Calu3 (cell line): ENCODE measurements at regions not wholly inside any gene's neighbourhood (a gene's known extent, or its start where the extent isn't known, plus 50 kb on each side); places are given as distances from the start of the nearest gene placed in this dataset.
"Not testable (repeated sequence)": the region's sequence is repeated elsewhere in the genome, so short reads cannot be mapped to it uniquely, and the experiment has no call there.

Experiments
- BruUV-seq: library from RNA; stranded (reverse); fragments of 400-500 nt; replicated peaks from 2 replicates; lab custom pipeline; 2021; lab: Mats Ljungman, UMichigan
- CTCF ChIA-PET: fragments of 300-600 bp; sonication (Branson Sonifier 250); formaldehyde crosslinking; loops from one replicate; lab custom pipeline; 2022; ENCODE audit warnings: antibody characterized with exemption; lab: Charles Lee
- DNase-seq: peaks from one replicate; pipeline ENCODE4 v3.0.0; 2022
- H3K27ac Mint-ChIP-seq: one replicate; pipeline ENCODE4 v1.8.0; 2022; ENCODE audit warnings: mixed read lengths; ENCODE audit not compliant: unreplicated experiment
- H3K27me3 Mint-ChIP-seq: one replicate; pipeline ENCODE4 v1.8.0; 2022; ENCODE audit warnings: mixed read lengths; ENCODE audit not compliant: unreplicated experiment
- H3K36me3 Mint-ChIP-seq: one replicate; pipeline ENCODE4 v1.8.0; 2022; ENCODE audit warnings: mild to moderate bottlenecking, moderate library complexity, mixed read lengths; ENCODE audit not compliant: insufficient read depth, unreplicated experiment
- H3K4me1 Mint-ChIP-seq: one replicate; pipeline ENCODE4 v1.8.0; 2022; ENCODE audit warnings: mild to moderate bottlenecking, low read depth, mixed read lengths; ENCODE audit not compliant: unreplicated experiment
- H3K4me3 Mint-ChIP-seq: one replicate; pipeline ENCODE4 v1.8.0; 2022; ENCODE audit warnings: mild to moderate bottlenecking, low read depth, moderate library complexity, mixed read lengths; ENCODE audit not compliant: unreplicated experiment
- H3K9me3 Mint-ChIP-seq: one replicate; pipeline ENCODE4 v1.8.0; 2022; ENCODE audit warnings: low read depth, mixed read lengths; ENCODE audit not compliant: unreplicated experiment
- CTCF ChIP-seq: fragments of 200-600 bp; IDR thresholded peaks from one replicate; pipeline ENCODE4 v1.8.0; 2022; ENCODE audit warnings: antibody characterized with exemption; ENCODE audit not compliant: unreplicated experiment
- intact Hi-C: fragments of 100-400 bp; cut with micrococcal nuclease; formaldehyde crosslinking; loops from one replicate; pipeline ENCODE4 v1.10.0; 2022; ENCODE audit not compliant: unreplicated experiment

- no peak overlapping the region for H3K27ac Mint-ChIP-seq
- H3K9me3 Mint-ChIP-seq, result peaks cover 12% of the 10 kb centered on the region
- no peak for TF ChIP-seq CTCF
- intact Hi-C loops, result no loop called here
- no peaks in the 10 kb centered on the region for H3K27me3 Mint-ChIP-seq
- no peaks in the 10 kb centered on the region for H3K36me3 Mint-ChIP-seq
- BruUV-seq, result no TSS peak
- DNase-seq, result no peak
- H3K4me3 Mint-ChIP-seq, result no peak overlapping the region
- no peaks in the 10 kb centered on the region for H3K4me1 Mint-ChIP-seq
- CTCF ChIA-PET, result no interaction called here
Measured at GRCh38 chr7:138249975-138250374, 173.7 kb downstream of the AKR1D1 start.

DNA sequence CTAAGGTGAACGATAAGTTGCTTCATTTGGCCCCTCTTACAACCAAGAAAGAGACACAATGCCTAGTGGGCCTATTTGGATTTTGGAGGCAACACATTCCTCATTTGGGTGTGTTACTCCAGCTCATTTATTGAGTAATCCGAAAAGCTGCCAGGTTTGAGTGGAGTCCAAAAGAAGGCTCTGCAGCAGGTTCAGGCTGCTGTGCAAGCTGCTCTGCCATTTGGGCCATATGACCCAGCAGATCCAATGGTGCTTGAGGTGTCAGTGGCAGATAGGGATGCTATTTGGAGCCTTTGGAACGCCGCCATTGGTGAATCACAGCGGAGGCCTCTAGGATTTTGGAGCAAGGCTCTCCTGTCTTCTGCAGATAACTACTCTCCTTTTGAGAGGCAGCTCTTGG, 176.4 kb downstream of the AKR1D1 start:
- CTCF ChIA-PET, result not testable (repeated sequence)

DNA sequence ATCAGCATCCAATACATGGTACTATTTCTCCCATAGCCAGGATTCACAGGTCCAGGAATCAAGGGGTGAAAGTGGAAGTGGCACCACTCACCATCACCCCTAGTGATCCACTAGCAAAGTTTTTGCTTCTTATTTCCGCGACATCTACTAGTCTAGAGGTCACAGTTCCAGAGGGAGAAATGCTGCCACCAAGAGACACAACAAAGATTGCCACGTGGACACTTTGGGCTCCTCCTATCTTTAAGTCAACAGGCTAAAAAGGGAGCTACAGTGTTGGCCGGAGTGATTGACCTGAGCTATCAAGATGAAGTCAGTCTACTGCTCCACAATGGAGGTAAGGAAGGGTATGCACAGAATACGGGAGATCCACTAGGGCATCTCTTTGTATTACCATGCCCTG, 178.2 kb downstream of the AKR1D1 start:
- H3K4me3 Mint-ChIP-seq, result no peak overlapping the region
- peaks cover 11% of the 10 kb centered on the region for H3K9me3 Mint-ChIP-seq
- H3K27ac Mint-ChIP-seq, result no peak overlapping the region
- no peak for DNase-seq
- CTCF ChIA-PET, result no interaction called here
- H3K4me1 Mint-ChIP-seq, result peaks cover 9% of the 10 kb centered on the region
- H3K27me3 Mint-ChIP-seq, result no peaks in the 10 kb centered on the region
- no TSS peak for BruUV-seq
- H3K36me3 Mint-ChIP-seq, result no peaks in the 10 kb centered on the region
- intact Hi-C loops, result no loop called here
- TF ChIP-seq CTCF, result no peak

More for the DNA sequence above, 176.4 kb downstream of the AKR1D1 start:
- BruUV-seq, DNase-seq, H3K27ac Mint-ChIP-seq, intact Hi-C loops, H3K4me1 Mint-ChIP-seq, H3K36me3 Mint-ChIP-seq, H3K9me3 Mint-ChIP-seq, H3K4me3 Mint-ChIP-seq, H3K27me3 Mint-ChIP-seq: not testable (repeated sequence)

DNA sequence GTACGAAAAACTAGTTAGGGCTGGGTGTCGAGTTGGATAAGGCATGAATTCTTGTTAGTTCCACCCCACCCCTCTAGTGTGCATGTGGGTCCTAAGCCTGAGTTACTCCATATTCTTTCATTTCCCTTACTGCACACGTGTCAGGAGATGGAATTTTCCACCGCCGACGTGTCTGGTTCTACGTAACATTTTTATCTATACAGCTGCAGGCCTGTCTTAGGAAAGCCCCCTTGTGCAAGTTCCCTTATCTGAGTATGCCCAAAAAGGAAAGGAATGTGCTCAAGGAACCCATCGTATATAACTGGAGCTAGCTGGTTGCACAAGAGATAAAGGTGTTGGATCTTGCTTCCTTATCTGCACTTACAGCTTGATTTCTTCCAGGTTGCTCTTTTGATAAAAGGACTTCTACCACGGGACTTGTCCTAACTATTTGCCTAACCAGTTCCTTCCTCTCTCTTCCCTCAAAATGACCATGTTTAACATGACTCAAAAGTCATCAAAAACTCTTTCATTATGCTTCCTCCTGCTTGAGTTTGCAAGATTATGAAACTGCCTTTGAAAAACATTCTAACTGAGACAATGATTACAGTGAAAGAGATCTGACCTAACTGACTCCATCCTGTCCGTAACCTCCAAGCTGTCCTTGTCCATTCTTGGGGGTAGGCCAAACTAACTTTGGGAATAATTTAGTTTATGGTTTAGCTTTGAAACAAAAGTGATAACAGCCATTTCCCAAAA, 181.4 kb downstream of the AKR1D1 start:
- intact Hi-C loops, result no loop called here
- Mint-ChIP-seq H3K4me3 (no peak overlapping the region), H3K27me3 (no peaks in the 10 kb centered on the region), H3K36me3 (no peaks in the 10 kb centered on the region), H3K9me3 (peaks cover 11% of the 10 kb centered on the region), H3K27ac (peak overlapping the region; percentile 14), H3K4me1 (peaks cover 9% of the 10 kb centered on the region)
- CTCF ChIA-PET, result interaction anchor here (0.6 to 0.9 kb wide), 3 partner anchors 96 to 481 kb away, joined by 3 read pairs; no protein-coding TSS in a partner anchor
- DNase-seq, result peak; percentile 31
- no TSS peak for BruUV-seq
- no peak for TF ChIP-seq CTCF

GRCh38 chr7:138258197-138258559, 181.9 kb downstream of the AKR1D1 start:
- no TSS peak for BruUV-seq
- no peaks in the 10 kb centered on the region for H3K27me3 Mint-ChIP-seq
- no peak for TF ChIP-seq CTCF
- intact Hi-C loops, result no loop called here
- DNase-seq, result no peak
- peaks cover 9% of the 10 kb centered on the region for H3K9me3 Mint-ChIP-seq
- H3K4me3 Mint-ChIP-seq, result no peak overlapping the region
- peak overlapping the region; percentile 14 for H3K27ac Mint-ChIP-seq
- no peaks in the 10 kb centered on the region for H3K36me3 Mint-ChIP-seq
- CTCF ChIA-PET, result no interaction called here
- peaks cover 9% of the 10 kb centered on the region for H3K4me1 Mint-ChIP-seq
